ENCODE measurements at regions not wholly inside any gene's neighbourhood (a gene's known extent, or its start where the extent isn't known, plus 50 kb on each side); places are given as distances from the start of the nearest gene placed in this dataset.
"Not testable (repeated sequence)": the region's sequence is repeated elsewhere in the genome, so short reads cannot be mapped to it uniquely, and the experiment has no call there.

GRCh38 chr3:153221748-153222162 lies 59.7 kb downstream of the RAP2B start:
- no peaks in the 10 kb centered on the region for H3K36me3 ChIP-seq (ENCODE audit: control insufficient read depth, low read length)
- H3K4me2 ChIP-seq (ENCODE audit: low read length) = 0 out of 2 replicates have a peak overlapping the region, but pooled peaks have one; percentile 11
- TF ChIP-seq, protein P1, sequence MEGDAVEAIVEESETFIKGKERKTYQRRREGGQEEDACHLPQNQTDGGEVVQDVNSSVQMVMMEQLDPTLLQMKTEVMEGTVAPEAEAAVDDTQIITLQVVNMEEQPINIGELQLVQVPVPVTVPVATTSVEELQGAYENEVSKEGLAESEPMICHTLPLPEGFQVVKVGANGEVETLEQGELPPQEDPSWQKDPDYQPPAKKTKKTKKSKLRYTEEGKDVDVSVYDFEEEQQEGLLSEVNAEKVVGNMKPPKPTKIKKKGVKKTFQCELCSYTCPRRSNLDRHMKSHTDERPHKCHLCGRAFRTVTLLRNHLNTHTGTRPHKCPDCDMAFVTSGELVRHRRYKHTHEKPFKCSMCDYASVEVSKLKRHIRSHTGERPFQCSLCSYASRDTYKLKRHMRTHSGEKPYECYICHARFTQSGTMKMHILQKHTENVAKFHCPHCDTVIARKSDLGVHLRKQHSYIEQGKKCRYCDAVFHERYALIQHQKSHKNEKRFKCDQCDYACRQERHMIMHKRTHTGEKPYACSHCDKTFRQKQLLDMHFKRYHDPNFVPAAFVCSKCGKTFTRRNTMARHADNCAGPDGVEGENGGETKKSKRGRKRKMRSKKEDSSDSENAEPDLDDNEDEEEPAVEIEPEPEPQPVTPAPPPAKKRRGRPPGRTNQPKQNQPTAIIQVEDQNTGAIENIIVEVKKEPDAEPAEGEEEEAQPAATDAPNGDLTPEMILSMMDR (IDR thresholded peaks at IDR 0.05; ENCODE audit: low read depth, low read length, poor library complexity, severe bottlenecking) = no peak
- TF ChIP-seq EZH2phosphoT487 (IDR thresholded peaks at IDR 0.05; ENCODE audit: borderline replicate concordance, low read length) = no peak
- H3K9me3 ChIP-seq (ENCODE audit: control insufficient read depth, insufficient read depth, low read length) = no peaks in the 10 kb centered on the region
- H3K4me3 ChIP-seq (ENCODE audit: low read length) = no peak overlapping the region
- no peaks in the 10 kb centered on the region for H3F3A ChIP-seq (ENCODE audit: control insufficient read depth, insufficient read depth)
- no peaks in the 10 kb centered on the region for H3K79me2 ChIP-seq (ENCODE audit: control insufficient read depth, low read length)
- H3K27ac ChIP-seq (ENCODE audit: low read depth, low read length) = no peak overlapping the region
- no peaks in the 10 kb centered on the region for H4K20me1 ChIP-seq (ENCODE audit: control insufficient read depth, insufficient read depth, low read depth, low read length)
- H3K4me1 ChIP-seq (ENCODE audit: control insufficient read depth, low read length) = no peaks in the 10 kb centered on the region
- H3K27me3 ChIP-seq (ENCODE audit: control insufficient read depth, low read length) = no peaks in the 10 kb centered on the region
- H3K9me2 ChIP-seq (replicated peaks; ENCODE audit: control insufficient read depth, low read length) = no peaks in the 10 kb centered on the region

DNA sequence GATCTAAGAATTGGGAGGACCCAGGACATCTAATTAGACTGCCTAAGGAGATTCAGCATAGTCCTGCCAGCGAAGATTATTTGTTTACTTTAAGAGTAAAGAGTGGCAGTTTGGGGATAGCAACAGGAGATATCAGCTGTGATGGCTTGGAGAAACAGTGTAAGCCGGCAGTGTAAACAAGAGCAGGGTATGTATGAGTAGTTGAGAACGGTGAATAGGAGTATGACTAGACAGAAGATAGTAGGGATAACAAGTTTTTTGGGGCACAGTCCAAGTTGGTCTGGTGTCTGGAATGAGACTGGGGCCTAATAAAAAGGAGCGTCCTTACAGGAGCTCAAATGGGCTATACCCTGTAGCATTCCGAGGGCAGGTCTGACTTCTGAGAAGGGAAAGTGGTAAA lies 64.9 kb downstream of the RAP2B start:
- H3K9me3 ChIP-seq (ENCODE audit: control insufficient read depth, insufficient read depth, low read length); H3F3A ChIP-seq (ENCODE audit: control insufficient read depth, insufficient read depth); H3K4me1 ChIP-seq (ENCODE audit: control insufficient read depth, low read length); H3K4me2 ChIP-seq (ENCODE audit: low read length); H3K27ac ChIP-seq (ENCODE audit: low read depth, low read length); H3K9me2 ChIP-seq (replicated peaks; ENCODE audit: control insufficient read depth, low read length); H3K27me3 ChIP-seq (ENCODE audit: control insufficient read depth, low read length); H3K79me2 ChIP-seq (ENCODE audit: control insufficient read depth, low read length); H3K4me3 ChIP-seq (ENCODE audit: low read length); H4K20me1 ChIP-seq (ENCODE audit: control insufficient read depth, insufficient read depth, low read depth, low read length); H3K36me3 ChIP-seq (ENCODE audit: control insufficient read depth, low read length): not testable (repeated sequence)

- not testable (repeated sequence) for H3K4me2 ChIP-seq (ENCODE audit: low read length); H3K79me2 ChIP-seq (ENCODE audit: control insufficient read depth, low read length); H3K9me2 ChIP-seq (replicated peaks; ENCODE audit: control insufficient read depth, low read length); H3F3A ChIP-seq (ENCODE audit: control insufficient read depth, insufficient read depth); H3K4me1 ChIP-seq (ENCODE audit: control insufficient read depth, low read length); H3K27me3 ChIP-seq (ENCODE audit: control insufficient read depth, low read length); H3K27ac ChIP-seq (ENCODE audit: low read depth, low read length); H3K36me3 ChIP-seq (ENCODE audit: control insufficient read depth, low read length); H3K9me3 ChIP-seq (ENCODE audit: control insufficient read depth, insufficient read depth, low read length); H4K20me1 ChIP-seq (ENCODE audit: control insufficient read depth, insufficient read depth, low read depth, low read length); H3K4me3 ChIP-seq (ENCODE audit: low read length)
Observed at GRCh38 chr3:153230427-153230826, 68.4 kb downstream of the RAP2B start.

DNA sequence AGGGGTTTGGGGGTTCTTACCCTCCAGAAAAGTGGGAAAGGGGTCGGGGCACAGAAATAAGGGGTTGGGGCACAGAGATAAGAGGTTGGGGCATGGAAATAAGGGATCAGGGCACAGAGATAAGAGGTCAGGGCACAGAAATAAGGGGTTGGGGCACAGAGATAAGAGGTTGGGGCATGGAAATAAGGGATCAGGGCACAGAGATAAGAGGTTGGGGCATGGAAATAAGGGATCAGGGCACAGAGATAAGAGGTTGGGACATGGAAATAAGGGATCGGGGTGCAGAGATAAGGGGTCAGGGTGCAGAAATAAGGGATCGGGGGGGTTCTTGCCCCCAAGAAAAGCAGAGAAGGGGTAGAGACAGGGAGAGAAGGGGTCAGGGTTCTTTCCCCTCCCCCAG lies 69.2 kb downstream of the RAP2B start:
- H3K36me3 ChIP-seq (ENCODE audit: control insufficient read depth, low read length); H3K4me1 ChIP-seq (ENCODE audit: control insufficient read depth, low read length); H3F3A ChIP-seq (ENCODE audit: control insufficient read depth, insufficient read depth); H3K9me2 ChIP-seq (replicated peaks; ENCODE audit: control insufficient read depth, low read length); H3K27me3 ChIP-seq (ENCODE audit: control insufficient read depth, low read length); H3K9me3 ChIP-seq (ENCODE audit: control insufficient read depth, insufficient read depth, low read length); H4K20me1 ChIP-seq (ENCODE audit: control insufficient read depth, insufficient read depth, low read depth, low read length); H3K4me2 ChIP-seq (ENCODE audit: low read length); H3K79me2 ChIP-seq (ENCODE audit: control insufficient read depth, low read length); H3K4me3 ChIP-seq (ENCODE audit: low read length); H3K27ac ChIP-seq (ENCODE audit: low read depth, low read length): not testable (repeated sequence)

DNA sequence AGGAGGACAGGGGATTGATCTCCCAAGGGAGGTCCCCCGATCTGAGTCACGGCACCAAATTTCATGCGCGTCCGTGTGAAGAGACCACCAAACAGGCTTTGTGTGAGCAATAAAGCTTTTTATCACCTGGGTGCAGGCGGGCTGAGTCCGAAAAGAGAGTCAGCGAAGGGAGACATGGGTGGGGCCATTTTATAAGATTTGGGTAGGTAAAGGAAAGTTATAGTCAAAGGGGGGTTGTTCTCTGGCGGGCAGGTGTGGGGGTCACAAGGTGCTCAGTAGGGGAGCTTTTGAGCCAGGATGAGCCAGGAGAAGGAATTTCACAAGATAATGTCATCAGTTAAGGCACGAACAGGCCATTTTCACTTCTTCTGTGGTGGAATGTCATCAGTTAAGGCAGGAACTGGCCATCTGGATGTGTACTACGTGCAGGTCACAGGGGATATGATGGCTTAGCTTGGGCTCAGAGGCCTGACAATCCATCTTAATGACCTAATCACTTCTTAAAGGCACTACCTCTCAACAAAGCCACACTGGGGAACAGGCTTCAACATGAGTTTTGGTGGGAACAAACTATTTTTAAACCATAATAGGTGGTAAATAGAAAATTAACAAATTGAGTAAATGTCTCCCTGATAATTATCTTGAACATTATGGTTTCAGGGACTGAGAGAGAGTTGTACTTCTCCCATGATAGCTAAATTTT lies 70.2 kb downstream of the RAP2B start:
- not testable (repeated sequence) for H3K4me2 ChIP-seq (ENCODE audit: low read length); H3K9me2 ChIP-seq (replicated peaks; ENCODE audit: control insufficient read depth, low read length); H3K27ac ChIP-seq (ENCODE audit: low read depth, low read length); H3K9me3 ChIP-seq (ENCODE audit: control insufficient read depth, insufficient read depth, low read length); H3K36me3 ChIP-seq (ENCODE audit: control insufficient read depth, low read length); H3K4me1 ChIP-seq (ENCODE audit: control insufficient read depth, low read length); H3K4me3 ChIP-seq (ENCODE audit: low read length); H3K79me2 ChIP-seq (ENCODE audit: control insufficient read depth, low read length); H4K20me1 ChIP-seq (ENCODE audit: control insufficient read depth, insufficient read depth, low read depth, low read length); H3K27me3 ChIP-seq (ENCODE audit: control insufficient read depth, low read length); H3F3A ChIP-seq (ENCODE audit: control insufficient read depth, insufficient read depth)
